ENCODE measurements at regions not wholly inside any gene's neighbourhood (a gene's known extent, or its start where the extent isn't known, plus 50 kb on each side); places are given as distances from the start of the nearest gene placed in this dataset.
"Not testable (repeated sequence)": the region's sequence is repeated elsewhere in the genome, so short reads cannot be mapped to it uniquely, and the experiment has no call there.

- DNase-seq: no peak
These were observed 377.2 kb upstream of the TNC start for GRCh38 chr9:115495052-115495635.

- no peak for DNase-seq
These were observed 377.9 kb upstream of the TNC start for GRCh38 chr9:115495836-115496235.

- DNase-seq: no peak
These were observed 380.3 kb upstream of the TNC start for GRCh38 chr9:115498303-115498702.

GRCh38 chr9:115507148-115507547 is 389.2 kb upstream of the TNC start:
- no peak for DNase-seq

- DNase-seq: no peak
These were observed 395.2 kb upstream of the TNC start for GRCh38 chr9:115513148-115513547.

- no peak for DNase-seq
These were observed 396.5 kb upstream of the TNC start for GRCh38 chr9:115514454-115514853.

GRCh38 chr9:115517335-115518075 is 399.5 kb upstream of the TNC start:
- DNase-seq: no peak

GRCh38 chr9:115520646-115521045 is 402.7 kb upstream of the TNC start:
- no peak for DNase-seq

- no peak for DNase-seq
These were observed 405.0 kb upstream of the TNC start for GRCh38 chr9:115522912-115523311.

GRCh38 chr9:115524453-115525059 is 406.6 kb upstream of the TNC start:
- no peak for DNase-seq

GRCh38 chr9:115525111-115526058 is 407.4 kb upstream of the TNC start:
- DNase-seq: no peak

GRCh38 chr9:115531410-115532125 is 413.6 kb upstream of the TNC start:
- DNase-seq: no peak

GRCh38 chr9:115533511-115533910 is 415.6 kb upstream of the TNC start:
- no peak for DNase-seq

- DNase-seq: no peak
These were observed 422.1 kb upstream of the TNC start for GRCh38 chr9:115540091-115540490.

- DNase-seq: no peak
These were observed 425.6 kb upstream of the TNC start for GRCh38 chr9:115543511-115543910.

- no peak for DNase-seq
These were observed 430.8 kb upstream of the TNC start for GRCh38 chr9:115548609-115549260.

- DNase-seq: no peak
These were observed 433.4 kb upstream of the TNC start for GRCh38 chr9:115551396-115551795.

- no peak for DNase-seq
These were observed 435.3 kb upstream of the TNC start for GRCh38 chr9:115553060-115553773.

- no peak for DNase-seq
These were observed 438.5 kb upstream of the TNC start for GRCh38 chr9:115556432-115556831.

- no peak for DNase-seq
These were observed 457.2 kb upstream of the TNC start for GRCh38 chr9:115575147-115575546.

- DNase-seq: not testable (repeated sequence)
These were observed 467.5 kb upstream of the TNC start for GRCh38 chr9:115585458-115585857.

Data from NK-92 treated with Interleukin-12 subunit alpha and Interleukin-12 subunit beta, amount 100 ng/mL, for 24 hours (cell line).